ENCODE measurements at regions not wholly inside any gene's neighbourhood (a gene's known extent, or its start where the extent isn't known, plus 50 kb on each side); places are given as distances from the start of the nearest gene placed in this dataset.

- no peak for TF ChIP-seq EZH2 (optimal IDR thresholded peaks at IDR 0.05; ENCODE audit: low read depth, low read length)
- no peak for TF ChIP-seq CTCF (IDR thresholded peaks at IDR 0.05; ENCODE audit: low read length)
- no peak for TF ChIP-seq EZH2phosphoT487 (IDR thresholded peaks at IDR 0.05; ENCODE audit: low read length)
Measured at GRCh38 chr16:9345880-9346279, 254.4 kb downstream of the HAPSTR1 start.
